Mesendoderm (in vitro differentiated cells): ENCODE measurements at regions not wholly inside any gene's neighbourhood (a gene's known extent, or its start where the extent isn't known, plus 50 kb on each side); places are given as distances from the start of the nearest gene placed in this dataset.
A peak's percentile ranks its signal among the peaks of the same experiment; 100 is the strongest.

ENCODE experiments used
- DNase-seq: peaks from one replicate; pipeline ENCODE4 v3.0.0; 2013
- H2AK5ac ChIP-seq: 2 replicates; pipeline ENCODE4 v1.6.1; 2013; ENCODE audit warnings: low read length, inconsistent platforms
- H2BK120ac ChIP-seq: 2 replicates; pipeline ENCODE4 v1.6.1; 2013; ENCODE audit warnings: low read depth, mild to moderate bottlenecking, low read length, moderate library complexity, mixed read lengths
- H2BK15ac ChIP-seq: replicated peaks from 2 replicates; pipeline ENCODE4 v1.6.1; 2013; ENCODE audit warnings: low read depth, mild to moderate bottlenecking, moderate library complexity
- H2BK5ac ChIP-seq: 2 replicates; pipeline ENCODE4 v1.6.1; 2013; ENCODE audit warnings: low read length, inconsistent platforms
- H3K18ac ChIP-seq: 2 replicates; pipeline ENCODE4 v1.6.1; 2013; ENCODE audit warnings: mild to moderate bottlenecking, low read length, mixed read lengths
- H3K23ac ChIP-seq: one replicate; pipeline ENCODE4 v1.6.1; 2013; ENCODE audit warnings: low read length
- H3K27ac ChIP-seq: 2 replicates; pipeline ENCODE4 v1.5.1; 2013; ENCODE audit warnings: low read depth, mild to moderate bottlenecking, inconsistent platforms, low read length, moderate library complexity
- H3K27me3 ChIP-seq: 2 replicates; pipeline ENCODE4 v1.6.1; 2013; ENCODE audit warnings: low read length, control low read depth, mild to moderate bottlenecking, inconsistent platforms; ENCODE audit not compliant: insufficient read depth, poor library complexity
- H3K36me3 ChIP-seq: 2 replicates; pipeline ENCODE4 v1.6.1; 2013; ENCODE audit warnings: low read length, inconsistent platforms; ENCODE audit not compliant: control insufficient read depth, insufficient read depth
- H3K4ac ChIP-seq: one replicate; pipeline ENCODE4 v1.6.1; 2013; ENCODE audit warnings: low read depth, mild to moderate bottlenecking, low read length, moderate library complexity
- H3K4me1 ChIP-seq: 2 replicates; pipeline ENCODE4 v1.6.1; 2013; ENCODE audit warnings: low read depth, low read length, inconsistent platforms; ENCODE audit not compliant: control insufficient read depth
- H3K4me2 ChIP-seq: 2 replicates; pipeline ENCODE4 v1.6.1; 2013; ENCODE audit warnings: low read length
- H3K4me3 ChIP-seq: 2 replicates; pipeline ENCODE4 v1.5.1; 2013; ENCODE audit warnings: mild to moderate bottlenecking, low read length
- H3K56ac ChIP-seq: one replicate; pipeline ENCODE4 v1.6.1; 2013; ENCODE audit warnings: low read length
- H3K79me1 ChIP-seq: 2 replicates; pipeline ENCODE4 v1.6.1; 2013; ENCODE audit warnings: low read length, inconsistent platforms
- H3K79me2 ChIP-seq: 2 replicates; pipeline ENCODE4 v1.6.1; 2013; ENCODE audit warnings: mild to moderate bottlenecking, low read length; ENCODE audit not compliant: control insufficient read depth, insufficient read depth
- H3K9ac ChIP-seq: 2 replicates; pipeline ENCODE4 v1.6.1; 2013; ENCODE audit warnings: low read length, inconsistent platforms
- H4K5ac ChIP-seq: one replicate; pipeline ENCODE4 v1.6.1; 2013; ENCODE audit warnings: low read length
- H4K8ac ChIP-seq: one replicate; pipeline ENCODE4 v1.6.1; 2013; ENCODE audit warnings: low read depth, mild to moderate bottlenecking, control low read depth, low read length, moderate library complexity
- WGBS: extraction: QIAGEN DNeasy Blood & Tissue Kit; methylation state at CpG from one replicate; pipeline ENCODE4 v1.1.7; 2013; ENCODE audit warnings: low lambda C conversion rate, missing lambda C conversion rate; ENCODE audit not compliant: insufficient coverage; ENCODE audit errors: extremely low coverage; 5-methylcytosine and 5-hydroxymethylcytosine counted together

DNA sequence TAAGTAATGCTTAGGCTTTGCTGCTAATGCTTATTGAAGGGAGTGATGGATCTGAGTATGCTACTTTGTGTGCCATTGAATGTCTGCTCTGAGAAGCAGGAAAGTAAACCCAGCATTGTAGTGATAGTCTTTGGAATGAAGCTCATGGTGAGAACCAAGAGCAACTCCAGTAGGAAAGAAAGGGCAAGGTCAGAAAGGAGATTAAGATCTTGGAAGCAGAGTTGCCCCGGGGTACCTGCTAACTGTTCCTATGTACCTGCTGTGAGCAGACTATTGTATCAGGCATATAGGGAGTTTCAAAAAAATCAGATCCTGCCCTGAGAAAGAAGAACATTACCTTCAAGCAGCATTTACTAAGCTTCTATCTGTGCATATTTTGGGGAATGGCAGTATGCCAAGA lies 54.5 kb upstream of the AASS start:
- Histone ChIP-seq H3K27ac (no peak overlapping the region), H3K56ac (no peak overlapping the region), H3K27me3 (no peaks in the 10 kb centered on the region), H3K4ac (no peak overlapping the region), H3K4me1 (no peaks in the 10 kb centered on the region), H3K4me2 (no peak overlapping the region), H3K18ac (no peak overlapping the region), H2BK120ac (no peak overlapping the region), H2AK5ac (no peak overlapping the region), H3K79me1 (no peaks in the 10 kb centered on the region), H3K23ac (no peak overlapping the region), H2BK5ac (no peak overlapping the region), H3K9ac (no peak overlapping the region), H2BK15ac (no peak overlapping the region), H4K5ac (no peak overlapping the region), H4K8ac (no peak overlapping the region), H3K4me3 (no peak overlapping the region), H3K79me2 (no peaks in the 10 kb centered on the region), H3K36me3 (no peaks in the 10 kb centered on the region)
- no CpG with 5 or more reads among the region's 1 CpG for WGBS
- peak; percentile 76 for DNase-seq
